SIG-M5 treated with dmso at 0.1 percent for 504 hours (cell line): ENCODE measurements at regions not wholly inside any gene's neighbourhood (a gene's known extent, or its start where the extent isn't known, plus 50 kb on each side); places are given as distances from the start of the nearest gene placed in this dataset.
"Not testable (repeated sequence)": the region's sequence is repeated elsewhere in the genome, so short reads cannot be mapped to it uniquely, and the experiment has no call there.

Experiments used
- DNase-seq: peaks from one replicate; lab custom pipeline; 2025; ENCODE audit not compliant: unreplicated experiment; lab: John Stamatoyannopoulos, UW

DNA sequence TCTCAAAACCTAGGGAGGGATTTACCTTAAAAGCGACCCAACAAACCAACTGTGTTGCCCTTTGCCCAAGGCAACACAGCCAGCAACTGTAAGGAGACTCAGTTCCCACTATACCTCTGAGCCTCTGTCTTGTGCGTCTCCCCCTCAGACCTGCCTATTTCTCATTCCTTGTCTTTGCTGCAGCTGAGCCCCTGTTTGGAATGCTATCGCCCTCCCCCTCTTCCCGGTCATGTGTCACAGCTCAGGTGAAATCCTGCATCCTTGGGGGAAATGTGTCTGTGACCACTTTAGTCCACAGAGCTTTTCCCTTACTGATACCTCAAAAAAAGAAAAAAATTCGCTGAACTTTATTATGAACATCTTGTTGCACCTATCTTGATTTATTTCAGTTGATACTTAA is 52.0 kb upstream of the LRIG1 start:
- DNase-seq = no peak

DNA sequence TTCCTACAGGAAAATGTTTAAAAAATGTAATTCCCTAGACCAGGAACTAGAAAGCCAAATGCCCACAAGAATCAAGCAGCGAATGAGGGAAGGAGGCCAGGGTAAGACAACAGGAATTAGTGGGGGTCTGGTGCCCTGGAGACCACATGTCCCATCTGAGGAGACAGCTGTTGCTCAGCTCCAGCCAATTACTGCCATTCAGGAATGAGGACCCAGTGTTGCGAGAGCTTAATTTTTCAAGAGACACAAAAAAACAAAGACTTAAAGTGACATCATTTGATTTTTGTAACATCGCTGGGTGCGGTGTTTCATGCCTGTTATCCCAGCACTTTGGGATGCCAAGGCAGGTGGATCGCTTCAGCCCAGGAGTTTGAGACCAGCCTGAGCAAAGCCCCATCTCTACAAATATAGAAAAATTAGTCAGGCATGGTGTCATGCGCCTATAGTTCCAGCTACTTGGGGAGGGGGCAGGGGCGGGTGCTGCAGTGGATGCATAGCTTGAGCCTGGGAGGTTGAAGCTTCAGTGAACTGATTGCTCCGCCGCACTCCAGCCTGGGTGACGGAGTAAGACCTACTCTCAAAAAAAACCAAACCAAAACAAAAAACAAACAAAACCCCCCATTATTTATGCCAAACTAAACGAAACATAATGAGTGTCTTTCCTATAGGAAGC is 52.8 kb upstream of the LRIG1 start:
- no peak for DNase-seq

DNA sequence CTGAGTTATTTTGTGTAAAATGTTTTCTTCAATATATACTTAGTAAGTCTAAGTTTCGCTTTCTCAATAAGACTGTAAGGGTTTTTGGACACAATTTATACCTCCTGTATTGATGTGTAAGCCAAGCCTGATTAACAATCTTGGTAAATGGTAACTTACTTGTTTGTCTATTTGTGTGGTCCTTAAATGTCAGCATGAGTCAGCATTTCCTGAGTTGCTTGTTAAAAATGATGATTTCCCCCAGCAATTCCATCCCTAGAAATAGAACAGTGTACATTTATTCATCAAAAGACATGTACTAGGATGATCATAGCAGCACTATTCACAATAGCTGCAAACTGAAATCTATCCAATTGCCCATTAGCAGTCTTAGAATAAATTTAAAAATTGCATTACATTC is 53.4 kb upstream of the LRIG1 start:
- DNase-seq = no peak

DNA sequence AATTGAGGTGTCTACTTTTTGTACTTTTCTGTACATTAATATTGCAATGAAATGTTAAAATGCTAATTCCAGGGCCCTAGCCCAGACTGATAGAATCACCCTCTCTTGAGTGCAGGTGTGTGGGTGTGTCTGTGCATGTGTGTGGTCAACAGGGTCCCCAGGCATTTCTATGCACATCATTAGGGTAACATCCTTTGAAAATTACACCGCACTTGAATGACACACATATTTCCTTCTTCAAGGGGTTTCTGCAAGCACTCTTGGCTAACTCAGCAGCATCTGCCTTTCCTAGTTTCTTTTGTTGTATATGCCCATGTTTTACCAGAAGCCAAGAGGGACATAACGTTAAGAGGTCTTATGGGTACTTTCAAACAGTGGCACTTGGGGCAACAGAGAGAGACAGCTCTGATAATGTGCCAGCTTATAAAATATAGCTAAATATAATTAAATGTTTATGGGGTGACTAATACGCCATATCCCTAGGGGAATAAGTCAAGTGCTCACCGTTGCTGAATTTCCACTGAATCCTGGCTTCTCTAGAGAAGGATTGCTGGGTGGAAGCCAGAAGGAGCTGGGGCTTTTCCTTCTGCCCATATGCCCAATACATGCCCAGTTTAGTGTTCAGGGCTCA is 54.5 kb upstream of the LRIG1 start:
- no peak for DNase-seq

DNA sequence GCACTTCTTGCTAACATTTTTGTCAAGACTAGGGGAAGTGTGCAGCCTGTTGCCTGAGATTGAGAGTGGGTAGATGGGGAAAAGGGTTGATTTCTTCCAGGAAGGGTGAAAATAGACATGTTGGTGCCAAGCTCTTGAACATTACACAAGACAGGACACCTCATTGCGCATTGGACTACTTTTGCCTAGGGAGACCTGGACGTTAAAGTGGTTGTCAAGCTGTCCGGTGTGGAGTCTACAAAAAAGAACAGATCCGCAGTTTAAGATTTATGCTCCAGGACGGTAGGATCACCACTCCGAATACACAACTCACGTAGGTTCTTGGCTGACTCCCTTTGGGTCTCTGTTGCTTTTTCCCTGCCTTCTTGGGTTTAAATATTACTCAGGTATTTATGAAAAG is 56.3 kb upstream of the LRIG1 start:
- no peak for DNase-seq

DNA sequence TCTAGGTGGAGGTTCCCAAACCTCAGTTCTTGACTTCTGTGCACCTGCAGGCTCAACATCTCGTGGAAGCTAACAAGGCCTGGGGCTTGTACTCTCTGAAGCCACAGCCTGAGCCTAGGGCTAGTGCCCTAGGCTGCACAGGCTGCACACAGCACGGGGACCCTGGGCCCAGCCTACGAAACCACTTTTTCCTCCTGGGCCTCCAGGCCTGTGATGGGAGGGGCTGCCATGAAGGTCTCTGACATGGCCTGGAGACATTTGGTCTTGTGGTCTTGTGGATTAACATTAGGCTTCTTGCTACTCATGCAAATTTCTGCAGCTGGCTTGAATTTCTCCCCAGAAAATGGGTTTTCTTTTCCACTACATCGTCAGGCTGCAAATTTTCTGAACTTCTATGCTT is 59.1 kb upstream of the LRIG1 start:
- DNase-seq = not testable (repeated sequence)

DNA sequence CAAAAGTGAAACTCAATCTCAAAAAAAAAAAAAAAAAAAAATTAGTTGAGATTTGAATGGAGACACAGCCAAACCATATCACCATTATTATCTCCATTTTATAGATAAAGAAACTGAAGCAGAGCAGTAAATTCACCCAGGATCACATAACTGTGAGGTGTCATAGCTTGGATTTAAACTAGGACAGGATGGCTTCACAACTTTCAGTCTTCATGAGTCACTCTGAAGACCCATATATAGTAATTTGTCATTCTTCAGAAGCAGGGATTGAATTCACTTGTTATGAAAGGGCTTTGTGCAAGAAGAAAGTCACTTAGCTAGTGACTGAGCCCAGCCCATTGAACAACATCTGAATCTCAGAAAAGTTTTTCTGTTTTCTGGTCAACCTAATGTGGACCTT is 60.5 kb upstream of the LRIG1 start:
- no peak for DNase-seq

DNA sequence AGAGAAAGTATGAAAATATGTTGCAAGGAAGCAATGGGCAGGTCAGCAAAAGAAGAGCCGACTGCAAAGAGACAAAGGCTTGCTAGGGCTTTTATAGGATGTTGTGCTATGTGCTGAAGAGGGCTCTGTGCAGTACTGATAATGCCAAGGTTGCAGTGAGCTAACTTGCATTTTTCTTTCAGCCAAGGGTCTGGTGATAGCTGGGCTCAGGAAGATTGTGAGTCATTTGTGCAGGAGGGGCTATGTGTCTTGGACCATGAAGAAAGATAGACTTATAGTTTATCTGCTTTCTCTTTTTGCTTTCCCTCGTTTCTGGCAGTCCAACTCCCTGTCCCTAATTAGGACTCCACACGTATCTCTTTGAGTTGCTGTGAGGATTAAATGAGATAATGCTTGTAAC is 64.5 kb upstream of the LRIG1 start:
- DNase-seq = no peak

DNA sequence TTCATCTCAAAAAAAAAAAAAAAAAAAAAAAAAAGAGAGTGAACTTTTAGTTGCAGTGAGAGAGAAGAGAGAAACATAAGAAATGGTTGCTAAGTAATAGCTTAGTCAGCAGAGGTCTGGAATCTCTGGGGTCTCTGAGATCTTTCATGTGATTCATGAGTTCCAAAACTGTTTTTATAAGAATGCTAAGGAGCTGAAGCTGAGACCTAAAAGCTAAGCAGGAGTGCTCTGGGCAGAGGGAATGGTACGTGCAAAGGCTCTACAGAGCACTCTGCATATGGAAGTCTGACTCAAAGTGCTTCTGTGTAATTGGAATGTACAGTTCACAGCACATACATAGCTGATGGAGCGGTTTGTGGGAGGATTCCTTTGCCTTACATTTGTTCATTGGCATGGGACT is 66.3 kb upstream of the LRIG1 start:
- no peak for DNase-seq

DNA sequence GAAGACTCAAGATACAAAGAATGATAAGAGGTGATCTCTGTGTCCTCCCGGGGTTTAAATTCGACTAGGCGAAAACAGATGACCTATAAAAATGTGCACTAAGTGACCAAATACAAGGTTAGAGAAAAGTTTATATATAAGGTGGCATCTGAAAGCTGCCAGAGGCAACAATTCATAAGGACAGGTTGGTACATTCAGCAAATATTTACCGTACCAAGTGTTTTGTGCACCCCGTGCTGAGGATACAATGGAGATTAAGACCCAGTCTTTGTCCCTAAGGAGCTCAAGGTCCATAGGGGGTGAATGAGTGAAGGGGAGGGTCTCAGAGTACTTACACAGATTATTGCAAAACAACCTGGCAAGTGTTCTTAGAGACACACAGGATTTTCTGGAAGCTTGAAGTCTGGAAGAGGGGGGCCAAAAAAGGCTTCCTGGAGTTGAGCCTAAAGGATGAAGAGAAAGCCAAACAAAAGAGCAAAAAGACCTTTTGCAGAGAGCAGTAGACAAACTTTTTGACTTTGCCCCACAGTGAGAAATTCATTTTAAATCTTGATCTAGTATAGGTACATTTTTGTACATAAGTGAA is 71.4 kb upstream of the LRIG1 start:
- DNase-seq = no peak

DNA sequence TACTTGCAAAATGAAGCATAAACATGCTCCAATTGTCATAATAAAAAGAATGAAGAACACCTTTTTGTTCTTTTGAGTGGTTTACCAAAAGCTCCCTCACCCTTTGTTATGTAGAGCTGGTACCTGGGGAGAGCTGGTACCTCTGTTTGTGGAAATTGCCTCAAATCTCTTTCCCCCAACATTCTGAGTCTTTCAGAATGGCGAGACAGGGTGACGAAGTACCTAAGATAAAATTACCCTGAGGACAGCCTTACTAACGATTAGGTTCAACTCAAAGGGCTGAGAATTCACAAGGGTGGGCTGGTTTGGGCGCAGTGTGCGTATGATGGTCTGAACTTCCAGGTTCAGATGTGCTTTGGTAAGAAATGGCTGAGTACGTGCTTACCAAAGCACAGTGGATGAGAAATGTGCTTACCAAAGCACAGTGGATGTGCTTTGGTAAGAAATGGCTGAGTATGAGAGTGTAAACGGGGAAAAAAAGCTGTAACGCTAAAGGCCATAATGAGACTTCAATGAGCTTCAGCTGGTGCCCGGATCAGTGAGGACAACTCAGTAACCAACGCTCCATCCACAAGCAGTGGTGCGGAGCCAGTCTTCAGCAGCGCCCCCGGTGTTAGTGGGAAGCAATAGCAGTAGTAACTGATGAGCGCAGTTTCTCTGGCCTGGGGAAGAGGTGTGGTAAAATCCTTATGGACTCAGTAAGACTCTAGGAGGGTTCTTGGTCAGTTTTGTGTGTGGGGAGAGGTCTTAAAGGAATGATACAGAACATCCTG is 72.3 kb upstream of the LRIG1 start:
- no peak for DNase-seq

DNA sequence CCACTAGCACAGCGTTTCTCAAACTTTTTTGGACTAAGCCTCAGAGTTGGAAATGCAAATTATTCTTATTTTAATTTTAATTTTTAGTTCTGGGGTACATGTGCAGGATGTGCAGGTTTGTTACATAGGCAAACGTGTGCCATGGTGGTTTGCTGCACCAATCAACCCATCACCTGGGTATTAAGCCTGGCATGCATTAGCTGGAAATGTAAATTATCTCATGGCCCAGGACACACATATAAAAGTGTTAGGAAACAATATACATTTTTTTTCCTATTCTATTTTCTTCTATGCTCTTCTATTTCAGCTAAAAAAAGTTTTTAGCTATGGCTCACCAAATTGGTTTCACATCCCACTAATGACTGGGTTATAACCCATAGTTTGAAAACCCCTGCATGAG is 73.3 kb upstream of the LRIG1 start:
- DNase-seq = no peak

DNA sequence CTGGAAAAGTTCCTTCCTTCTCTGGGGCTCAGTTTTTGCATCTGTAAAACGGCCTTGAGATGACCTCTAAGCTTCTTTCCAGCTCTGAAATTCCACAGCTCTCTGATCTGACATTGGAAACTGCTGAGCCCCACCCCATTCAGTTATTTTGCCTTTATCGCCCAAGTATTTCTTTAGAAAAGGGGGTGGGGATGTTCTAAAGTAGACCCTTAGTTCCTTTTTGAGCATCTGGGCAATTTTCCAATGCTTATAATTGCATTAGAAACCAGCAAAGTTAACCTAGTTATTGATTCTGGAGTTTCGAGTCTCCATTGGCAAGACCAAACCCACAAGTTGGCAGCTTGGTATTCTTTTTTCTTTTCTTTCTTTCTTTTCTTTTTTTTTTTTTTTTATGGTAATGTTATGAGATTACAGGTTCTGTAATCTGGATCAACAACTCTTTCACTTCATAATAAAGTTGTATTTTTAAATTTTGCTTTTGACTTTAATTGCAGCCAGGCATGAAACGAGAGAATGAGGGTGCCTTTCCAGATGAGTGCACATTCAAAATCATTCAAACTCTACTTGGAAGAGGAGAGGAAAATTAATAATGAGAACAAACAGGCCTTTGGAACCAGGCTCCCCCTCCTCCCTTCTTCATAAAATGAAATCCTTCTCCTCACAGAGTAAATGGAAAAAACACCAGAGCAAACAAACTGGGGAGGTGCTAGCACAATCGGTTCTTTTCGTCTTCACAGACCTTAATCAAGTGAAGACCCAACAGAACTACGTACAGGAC is 76.8 kb upstream of the LRIG1 start:
- no peak for DNase-seq

DNA sequence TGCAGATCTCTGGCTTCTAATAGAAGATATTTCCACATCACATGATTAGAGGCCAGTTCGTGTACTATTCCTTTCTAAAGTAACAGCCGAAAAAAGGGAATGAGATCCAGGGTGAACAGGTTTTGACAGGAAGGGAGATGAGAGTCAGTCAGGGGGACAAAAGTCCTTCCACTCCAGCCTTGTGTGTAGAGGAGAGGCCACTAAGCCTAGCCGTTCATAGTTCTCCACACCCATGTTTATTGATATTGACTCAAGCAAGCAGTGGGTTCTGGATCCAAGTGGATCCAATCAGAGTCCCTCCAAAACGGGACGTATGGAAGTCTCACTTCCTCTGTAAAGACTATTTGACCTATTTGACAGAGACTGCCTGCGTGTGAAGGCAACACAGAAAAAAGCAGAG is 80.4 kb upstream of the LRIG1 start:
- DNase-seq = no peak

DNA sequence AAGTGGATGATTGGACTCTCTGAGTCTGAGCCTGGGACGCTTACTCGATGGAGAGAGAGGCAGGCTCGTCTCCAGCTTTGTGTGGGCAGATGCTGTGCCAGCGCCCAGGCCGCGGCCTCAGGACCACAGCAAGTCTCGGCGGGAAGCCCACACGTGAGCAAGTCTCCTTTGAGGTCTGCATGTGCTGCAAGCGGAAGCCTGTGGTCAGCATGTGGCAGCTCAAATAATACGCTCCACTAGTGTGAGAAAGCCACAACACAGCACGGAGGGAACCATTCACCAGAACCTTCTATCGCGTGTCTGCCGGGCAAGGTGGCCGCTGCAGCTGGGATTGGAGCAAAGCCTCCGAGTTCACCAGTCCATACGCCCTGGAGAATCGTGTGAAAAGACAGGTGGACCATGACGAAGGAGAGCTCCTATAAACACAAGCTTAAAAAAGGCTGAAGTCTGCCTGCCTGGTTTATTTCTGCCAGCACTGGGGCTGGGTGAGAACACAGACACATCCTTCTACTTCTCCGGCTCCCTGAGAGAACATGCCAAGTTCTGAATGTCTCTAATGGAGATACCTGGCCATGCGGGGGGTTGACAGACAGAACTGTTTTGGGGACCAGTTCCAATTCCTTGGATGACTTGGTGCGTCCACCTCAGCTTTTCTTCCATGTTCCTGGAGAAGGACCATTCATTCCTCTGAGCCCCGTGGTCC is 82.0 kb upstream of the LRIG1 start:
- DNase-seq = no peak

DNA sequence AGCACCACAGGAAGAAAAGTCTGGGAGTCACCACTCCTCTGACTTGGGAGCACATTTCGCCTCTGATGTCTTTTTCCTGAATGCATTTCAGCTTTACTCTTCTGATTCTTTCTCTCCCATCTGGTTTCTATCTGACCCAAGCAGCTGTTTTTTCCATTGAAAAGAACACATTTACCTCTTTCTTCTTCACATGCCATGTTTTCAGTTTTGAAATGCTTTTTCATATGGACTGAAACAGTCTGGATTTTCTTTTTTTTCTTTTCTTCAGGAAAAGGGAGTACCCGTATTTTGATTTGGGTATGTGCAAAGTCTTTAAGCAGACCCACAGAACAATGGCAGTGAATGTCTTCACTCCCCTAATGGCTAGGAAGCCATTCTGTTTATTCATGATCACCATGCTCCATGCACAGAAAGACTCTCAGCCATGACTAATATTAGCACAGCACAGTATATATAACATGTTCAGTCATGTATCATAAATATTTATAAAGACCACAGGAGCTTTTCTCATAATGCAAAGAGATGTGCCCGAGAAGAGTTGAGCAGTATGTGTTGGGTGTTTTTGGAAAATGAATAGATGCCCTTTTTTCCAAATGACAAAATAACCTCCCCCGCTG is 82.7 kb upstream of the LRIG1 start:
- DNase-seq = no peak

DNA sequence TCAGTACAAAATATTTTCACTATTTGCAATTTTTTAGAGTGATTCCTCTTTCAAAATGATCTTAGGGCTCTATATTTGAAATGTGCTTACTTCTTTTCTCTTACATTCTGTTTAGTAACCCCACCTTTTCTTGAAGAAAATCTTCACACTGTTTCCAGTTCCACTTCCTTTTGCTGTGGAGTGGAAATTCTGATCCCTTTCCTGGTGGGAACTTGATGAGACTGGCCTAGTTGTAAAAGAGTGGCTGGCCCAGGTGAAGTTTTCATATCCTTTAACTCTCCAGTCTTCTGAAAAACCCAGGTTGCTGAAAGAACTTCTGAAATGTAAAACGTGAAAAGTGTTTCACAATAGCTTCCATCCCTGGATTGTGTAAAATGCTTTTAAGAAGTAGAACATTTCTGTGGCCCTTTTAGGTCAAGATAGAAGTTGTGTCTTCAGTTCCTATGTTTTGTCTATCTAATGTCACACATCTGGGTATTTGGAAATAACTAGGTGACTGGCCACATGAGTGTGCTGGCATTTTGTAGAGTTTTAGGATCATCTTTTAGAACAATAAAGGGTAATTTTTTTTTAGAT is 84.8 kb upstream of the LRIG1 start:
- peak; percentile 66 for DNase-seq

DNA sequence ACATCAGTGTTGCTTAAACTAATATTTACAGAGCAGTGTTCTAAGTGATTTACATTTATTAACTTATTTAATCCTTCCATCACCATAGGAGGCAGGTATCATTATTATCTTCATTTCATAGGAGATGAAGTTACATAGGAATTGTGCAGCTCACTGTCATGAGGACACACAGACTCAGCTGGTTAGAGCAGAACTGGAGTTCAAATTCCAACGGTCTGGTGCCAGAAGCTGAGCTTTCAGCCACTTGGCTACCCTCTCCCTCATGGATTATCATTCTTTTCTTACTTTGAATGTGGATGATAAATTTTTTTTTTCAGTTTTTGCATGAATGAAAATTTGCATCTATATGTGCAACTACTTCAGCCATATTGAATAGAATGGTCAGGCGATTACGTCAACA is 86.0 kb upstream of the LRIG1 start:
- DNase-seq = no peak

DNA sequence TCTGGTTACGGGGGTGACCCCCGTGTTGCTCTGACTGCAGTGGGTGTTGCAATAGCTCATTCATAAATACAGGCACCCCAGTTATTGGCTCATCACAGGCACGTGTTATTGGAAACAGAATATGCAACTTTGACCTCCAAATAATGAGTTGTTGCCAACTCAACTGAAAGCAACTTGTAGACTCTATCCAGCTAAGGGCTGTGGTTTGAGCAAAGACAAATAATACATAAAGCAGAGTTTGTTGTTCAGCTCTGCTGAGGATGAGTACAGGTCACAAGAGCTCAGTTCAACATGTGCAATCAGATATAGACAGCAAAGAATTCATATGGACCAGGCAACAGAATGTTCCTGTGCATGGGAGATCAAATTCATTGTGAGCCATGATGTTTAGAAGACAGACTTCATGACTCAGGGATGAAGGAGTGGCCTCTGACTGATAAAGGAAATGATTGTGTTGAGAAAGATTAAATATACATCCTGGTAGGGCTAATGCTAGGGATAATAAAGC is 87.6 kb upstream of the LRIG1 start:
- DNase-seq = peak; percentile 63
